ENCODE measurements at regions not wholly inside any gene's neighbourhood (a gene's known extent, or its start where the extent isn't known, plus 50 kb on each side); places are given as distances from the start of the nearest gene placed in this dataset.
A peak's percentile ranks its signal among the peaks of the same experiment; 100 is the strongest.

GRCh38 chr3:177318559-177318958 is 121.3 kb upstream of the TBL1XR1 start:
- no peak overlapping the region for H3K27ac ChIP-seq
- no peak for DNase-seq
- H3K9me3 ChIP-seq = no peaks in the 10 kb centered on the region
- intact Hi-C loops (cut with DNase I) = no loop called here
- H3K27me3 ChIP-seq = no peaks in the 10 kb centered on the region
- no peak overlapping the region for H3K4me3 ChIP-seq
- H3K36me3 ChIP-seq = no peaks in the 10 kb centered on the region
- peaks cover 0 to 3% (median 0%) of the 10 kb centered on the region in 3 donors for H3K4me1 ChIP-seq
- 91 to 98% methylated on average over 1 of the region's 1 CpG for WGBS, 2 donors
- TF ChIP-seq CTCF (IDR thresholded peaks at IDR 0.05) = no peak
- no peak for FAIRE-seq
- no peak for ATAC-seq

- H3K27ac ChIP-seq = no peak overlapping the region
- no peaks in the 10 kb centered on the region for H3K27me3 ChIP-seq
- FAIRE-seq = no peak
- 52 to 56% methylated on average over 4 of the region's 4 CpGs for WGBS, 2 donors
- intact Hi-C loops (cut with DNase I) = no loop called here
- H3K9me3 ChIP-seq = no peaks in the 10 kb centered on the region
- TF ChIP-seq CTCF (IDR thresholded peaks at IDR 0.05) = no peak
- DNase-seq = no peak
- peaks cover 0 to 3% (median 0%) of the 10 kb centered on the region in 3 donors for H3K4me1 ChIP-seq
- no peaks in the 10 kb centered on the region for H3K36me3 ChIP-seq
- no peak overlapping the region for H3K4me3 ChIP-seq
- no peak for ATAC-seq
Measured at GRCh38 chr3:177320765-177321247, 123.5 kb upstream of the TBL1XR1 start.

- no peaks in the 10 kb centered on the region for H3K9me3 ChIP-seq
- intact Hi-C loops (cut with DNase I) = no loop called here
- FAIRE-seq = no peak
- H3K27me3 ChIP-seq = no peaks in the 10 kb centered on the region
- H3K27ac ChIP-seq = no peak overlapping the region
- H3K4me1 ChIP-seq = peaks cover 0 to 3% (median 0%) of the 10 kb centered on the region in 3 donors
- DNase-seq = no peak
- no peak overlapping the region for H3K4me3 ChIP-seq
- TF ChIP-seq CTCF (IDR thresholded peaks at IDR 0.05) = no peak
- ATAC-seq = no peak
- 89 to 95% methylated on average over 6 of the region's 6 CpGs for WGBS, 2 donors
- no peaks in the 10 kb centered on the region for H3K36me3 ChIP-seq
Measured at GRCh38 chr3:177321819-177322218, 124.5 kb upstream of the TBL1XR1 start.

GRCh38 chr3:177322881-177323280 is 125.6 kb upstream of the TBL1XR1 start:
- Histone ChIP-seq H3K36me3 (no peaks in the 10 kb centered on the region), H3K4me3 (no peak overlapping the region), H3K9me3 (no peaks in the 10 kb centered on the region), H3K27me3 (no peaks in the 10 kb centered on the region), H3K4me1 (peaks cover 0 to 3% (median 0%) of the 10 kb centered on the region in 3 donors), H3K27ac (no peak overlapping the region)
- DNase-seq (no peak), ATAC-seq (peak in 2 of 4 donors; percentile 12 to 33), FAIRE-seq (no peak)
- 89 to 95% methylated on average over 10 of the region's 10 CpGs for WGBS, 2 donors
- intact Hi-C loops (cut with DNase I) = no loop called here
- TF ChIP-seq CTCF (IDR thresholded peaks at IDR 0.05) = no peak

GRCh38 chr3:177329854-177330253 is 132.6 kb upstream of the TBL1XR1 start:
- H3K36me3 ChIP-seq = no peaks in the 10 kb centered on the region
- no peak overlapping the region for H3K27ac ChIP-seq
- no peak for TF ChIP-seq CTCF (IDR thresholded peaks at IDR 0.05)
- 53 to 57% methylated on average over 3 of the region's 3 CpGs for WGBS, 2 donors
- ATAC-seq = peak; percentile 70 to 84 (median 82)
- intact Hi-C loops (cut with DNase I) = no loop called here
- no peak for FAIRE-seq
- H3K4me1 ChIP-seq = no peaks in the 10 kb centered on the region
- peak in 3 of 6 donors; percentile 18 to 46 (median 23) for DNase-seq
- no peak overlapping the region for H3K4me3 ChIP-seq
- no peaks in the 10 kb centered on the region for H3K27me3 ChIP-seq
- no peaks in the 10 kb centered on the region for H3K9me3 ChIP-seq

Measured in pancreas (tissue), 10 donors.